Activated CD4-positive, alpha-beta T cell treated with anti-CD3 and anti-CD28 coated beads, Interleukin-2, amount 10 ng/mL, durations not matched to agents 7 days and 5 days (primary cell): ENCODE measurements at regions not wholly inside any gene's neighbourhood (a gene's known extent, or its start where the extent isn't known, plus 50 kb on each side); places are given as distances from the start of the nearest gene placed in this dataset.

Experiments used
- CTCF ChIA-PET: fragments of 350-600 bp; sonication (Branson Sonifier 250); formaldehyde crosslinking; loops from one replicate; lab custom pipeline; 2021; ENCODE audit warnings: antibody characterized with exemption; lab: Charles Lee
- POLR2A ChIA-PET: fragments of 350-600 bp; sonication (Branson Sonifier 250); formaldehyde crosslinking; loops from one replicate; lab custom pipeline; 2021; ENCODE audit warnings: antibody characterized with exemption; lab: Charles Lee
- DNase-seq: peaks from one replicate; pipeline ENCODE4 v3.0.0-alpha.2; 2020
- H3K27ac Mint-ChIP-seq: one replicate; pipeline ENCODE4 v1.8.0; 2021; ENCODE audit warnings: mild to moderate bottlenecking, moderate library complexity, mixed read lengths
- H3K27me3 Mint-ChIP-seq: one replicate; pipeline ENCODE4 v1.8.0; 2021; ENCODE audit warnings: mixed read lengths
- H3K36me3 Mint-ChIP-seq: one replicate; pipeline ENCODE4 v1.8.0; 2021; ENCODE audit warnings: low read depth, mixed read lengths
- H3K4me1 Mint-ChIP-seq: one replicate; pipeline ENCODE4 v1.8.0; 2021; ENCODE audit warnings: mixed read lengths
- H3K4me3 Mint-ChIP-seq: one replicate; pipeline ENCODE4 v1.8.0; 2021; ENCODE audit warnings: mild to moderate bottlenecking, moderate library complexity, mixed read lengths
- H3K9me3 Mint-ChIP-seq: one replicate; pipeline ENCODE4 v1.8.0; 2021; ENCODE audit warnings: mixed read lengths

DNA sequence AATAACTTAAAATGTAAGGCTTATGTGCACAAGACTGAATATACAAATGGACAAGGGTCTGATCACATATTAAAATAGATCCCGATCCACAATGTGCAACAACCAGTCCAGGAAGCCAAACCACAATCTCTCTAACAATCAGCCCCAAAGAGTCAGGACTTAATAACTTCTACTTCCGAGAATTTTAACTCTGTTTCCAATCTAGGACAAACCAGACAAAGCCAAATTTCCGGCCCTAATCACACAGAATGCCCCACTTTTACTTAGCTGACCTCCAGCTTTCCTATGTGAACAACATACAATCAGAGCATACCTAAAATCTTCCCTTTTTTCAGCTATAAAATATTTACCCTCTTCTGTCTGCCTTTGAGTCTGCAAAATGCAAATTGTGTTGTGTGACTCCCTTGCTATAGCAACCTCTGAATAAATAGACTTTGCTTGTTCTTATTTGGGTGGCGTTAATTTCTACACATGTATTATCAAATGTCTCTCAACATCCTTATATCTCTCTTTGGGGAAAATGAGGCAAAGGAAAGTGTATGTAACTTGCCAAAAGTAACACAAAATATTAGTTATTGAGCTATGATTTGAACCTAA lies 381.9 kb upstream of the MC4R start:
- no peaks in the 10 kb centered on the region for H3K9me3 Mint-ChIP-seq
- H3K4me3 Mint-ChIP-seq, result no peak overlapping the region
- CTCF ChIA-PET, result no interaction called here
- H3K27me3 Mint-ChIP-seq, result no peaks in the 10 kb centered on the region
- H3K4me1 Mint-ChIP-seq, result no peaks in the 10 kb centered on the region
- no peak for DNase-seq
- POLR2A ChIA-PET, result no interaction called here
- no peak overlapping the region for H3K27ac Mint-ChIP-seq
- no peaks in the 10 kb centered on the region for H3K36me3 Mint-ChIP-seq

DNA sequence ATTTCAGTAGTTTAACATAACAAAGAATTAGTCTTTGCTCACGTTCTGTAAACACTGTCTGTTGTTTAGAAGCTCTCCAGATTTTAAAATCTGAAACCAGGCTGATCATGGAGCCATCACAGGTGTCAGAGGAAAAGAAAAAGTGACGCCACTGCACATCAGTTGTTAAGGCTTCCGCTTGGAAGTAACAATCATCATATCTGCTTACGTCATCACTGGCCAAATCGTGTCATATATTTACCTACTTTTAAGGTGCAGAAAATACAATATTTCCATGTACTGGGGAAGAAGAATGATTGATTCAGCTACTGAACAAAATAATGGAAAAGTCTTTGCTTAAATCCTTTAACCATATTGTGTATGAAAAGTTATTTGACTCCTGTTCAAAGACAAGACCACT lies 382.6 kb upstream of the MC4R start:
- no peaks in the 10 kb centered on the region for H3K9me3 Mint-ChIP-seq
- H3K27ac Mint-ChIP-seq, result no peak overlapping the region
- CTCF ChIA-PET, result no interaction called here
- no peak for DNase-seq
- no peaks in the 10 kb centered on the region for H3K27me3 Mint-ChIP-seq
- no peaks in the 10 kb centered on the region for H3K36me3 Mint-ChIP-seq
- POLR2A ChIA-PET, result no interaction called here
- H3K4me3 Mint-ChIP-seq, result no peak overlapping the region
- no peaks in the 10 kb centered on the region for H3K4me1 Mint-ChIP-seq

DNA sequence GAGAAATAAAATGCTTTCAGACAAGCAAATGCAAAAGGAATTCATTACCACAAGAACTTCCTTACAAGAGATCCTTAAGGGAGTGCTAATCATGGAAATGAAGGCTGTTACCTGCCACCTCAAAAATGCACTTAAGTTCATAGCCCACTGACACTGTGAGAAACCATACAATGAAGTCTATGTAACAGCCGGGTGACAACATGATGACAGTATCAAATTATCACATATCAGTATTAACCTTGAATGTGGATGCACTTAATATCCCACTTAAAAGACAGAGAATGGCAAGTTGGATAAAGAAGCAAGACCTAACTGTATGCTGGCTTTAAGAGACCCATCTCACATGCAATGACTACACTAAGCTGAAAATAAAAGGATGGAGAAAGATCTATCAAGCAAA lies 403.4 kb upstream of the MC4R start:
- no peak overlapping the region for H3K4me3 Mint-ChIP-seq
- peaks cover 4% of the 10 kb centered on the region for H3K9me3 Mint-ChIP-seq

DNA sequence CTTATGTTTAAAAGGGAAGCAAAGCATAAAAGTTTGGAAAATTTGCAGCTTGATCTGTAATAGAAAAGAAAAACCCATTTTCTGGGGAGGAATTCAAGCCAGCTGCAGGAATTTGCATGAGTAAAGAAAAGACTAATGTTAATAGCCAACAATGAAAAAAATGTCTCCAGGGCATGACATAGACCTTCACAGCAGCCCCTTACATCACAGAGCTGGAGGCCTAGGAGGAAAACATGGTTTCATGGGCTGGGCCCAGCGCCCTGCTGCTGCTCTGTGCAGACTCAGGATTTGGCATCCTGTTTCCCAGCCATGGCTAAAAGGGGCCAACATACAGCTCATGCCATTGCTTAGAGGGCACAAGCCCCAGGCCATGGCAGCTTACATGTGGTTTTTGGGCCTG lies 411.6 kb upstream of the MC4R start:
- Mint-ChIP-seq H3K4me1 (no peaks in the 10 kb centered on the region), H3K9me3 (peaks cover 2% of the 10 kb centered on the region), H3K4me3 (no peak overlapping the region), H3K27ac (no peak overlapping the region), H3K27me3 (no peaks in the 10 kb centered on the region), H3K36me3 (no peaks in the 10 kb centered on the region)
- ChIA-PET CTCF (no interaction called here), POLR2A (no interaction called here)
- no peak for DNase-seq

More for the DNA sequence above, 403.4 kb upstream of the MC4R start:
- Mint-ChIP-seq H3K4me1 (no peaks in the 10 kb centered on the region), H3K27ac (no peak overlapping the region), H3K27me3 (no peaks in the 10 kb centered on the region), H3K36me3 (no peaks in the 10 kb centered on the region)
- ChIA-PET CTCF (no interaction called here), POLR2A (no interaction called here)
- DNase-seq, result no peak

DNA sequence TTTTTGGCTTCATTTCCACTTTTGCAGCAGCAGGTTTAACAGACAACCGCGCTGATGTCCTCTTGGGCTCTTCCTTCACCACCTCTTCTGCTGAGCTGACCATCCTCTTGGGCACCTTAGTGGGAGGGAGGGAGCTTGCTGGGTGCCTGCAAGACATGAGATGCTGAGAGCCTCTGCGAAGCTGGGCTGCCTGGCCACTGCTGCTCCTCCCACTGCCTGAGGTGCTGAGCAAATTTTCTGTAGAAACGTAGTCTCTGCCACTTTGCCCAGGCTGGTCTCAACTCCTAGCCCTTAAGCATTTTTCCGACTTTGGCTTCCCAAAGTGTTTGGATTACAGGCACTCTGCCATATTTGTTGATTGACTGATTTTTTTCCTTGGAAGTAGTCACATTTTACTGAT lies 422.2 kb upstream of the MC4R start:
- DNase-seq, result no peak
- ChIA-PET CTCF (no interaction called here), POLR2A (no interaction called here)
- Mint-ChIP-seq H3K9me3 (peaks cover 4% of the 10 kb centered on the region), H3K4me3 (no peak overlapping the region), H3K27me3 (no peaks in the 10 kb centered on the region), H3K36me3 (no peaks in the 10 kb centered on the region), H3K4me1 (no peaks in the 10 kb centered on the region), H3K27ac (no peak overlapping the region)

DNA sequence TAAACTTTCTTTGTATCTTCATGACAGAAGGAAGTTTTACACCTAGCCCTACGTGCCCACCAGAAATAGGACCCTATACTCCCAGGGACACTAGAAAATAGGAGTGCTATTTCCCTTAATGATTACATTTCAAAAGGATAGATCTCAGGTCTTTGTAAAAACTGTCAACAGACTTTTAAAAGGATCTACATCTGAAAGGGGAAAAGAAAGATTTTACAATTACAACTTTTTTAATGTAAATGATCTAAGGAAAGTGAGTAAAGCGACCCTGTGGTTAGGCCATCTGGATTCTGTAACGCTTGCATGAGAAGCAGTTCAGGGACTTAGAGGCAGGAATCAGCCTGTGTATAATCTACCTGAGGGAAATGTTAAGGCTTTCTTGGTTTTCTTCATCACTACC lies 431.8 kb upstream of the MC4R start:
- H3K36me3 Mint-ChIP-seq, result no peaks in the 10 kb centered on the region
- no peak for DNase-seq
- no peak overlapping the region for H3K4me3 Mint-ChIP-seq
- H3K27ac Mint-ChIP-seq, result no peak overlapping the region
- peaks cover 4% of the 10 kb centered on the region for H3K9me3 Mint-ChIP-seq
- H3K27me3 Mint-ChIP-seq, result no peaks in the 10 kb centered on the region
- no peaks in the 10 kb centered on the region for H3K4me1 Mint-ChIP-seq
- ChIA-PET POLR2A (no interaction called here), CTCF (no interaction called here)

DNA sequence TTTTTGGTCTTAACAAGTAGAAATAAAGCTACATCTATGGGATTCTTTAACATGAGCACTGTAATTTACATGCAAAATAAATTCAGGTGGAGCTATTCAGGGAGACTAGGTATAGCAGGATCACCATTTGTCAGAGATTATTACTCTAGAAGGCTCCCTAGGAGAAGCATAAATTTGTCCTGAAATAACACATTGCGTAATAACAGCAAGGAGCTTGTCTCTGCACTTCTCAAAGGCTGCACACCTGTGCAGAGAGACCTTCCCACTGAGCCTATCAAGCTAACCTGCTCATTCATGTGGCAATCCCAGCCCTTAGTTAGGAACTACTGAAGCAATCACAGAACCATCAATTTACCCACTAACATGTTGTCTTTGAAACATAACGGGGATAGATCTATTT lies 437.4 kb upstream of the MC4R start:
- Mint-ChIP-seq H3K9me3 (no peaks in the 10 kb centered on the region), H3K4me1 (no peaks in the 10 kb centered on the region), H3K27me3 (no peaks in the 10 kb centered on the region), H3K27ac (no peak overlapping the region), H3K4me3 (no peak overlapping the region), H3K36me3 (no peaks in the 10 kb centered on the region)
- CTCF ChIA-PET, result no interaction called here
- DNase-seq, result no peak
- POLR2A ChIA-PET, result no interaction called here

DNA sequence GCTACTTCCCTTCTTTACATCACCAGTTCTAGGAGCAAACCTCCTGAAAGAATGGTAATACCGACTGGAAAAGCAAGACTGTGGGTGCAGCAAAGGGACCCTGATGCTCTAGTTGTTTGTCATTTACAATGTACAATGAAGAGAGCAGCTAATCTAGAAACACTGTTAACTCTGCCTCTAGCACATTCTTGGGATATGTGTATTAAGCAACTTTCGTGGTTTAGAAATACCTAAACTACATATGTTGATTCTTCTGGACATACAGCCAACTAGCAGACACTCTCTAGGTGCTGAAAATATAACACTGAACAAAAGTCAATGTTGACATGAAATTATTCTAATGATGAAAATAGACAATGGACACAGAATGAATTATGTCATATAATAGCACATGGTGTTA lies 440.3 kb upstream of the MC4R start:
- H3K4me3 Mint-ChIP-seq, result no peak overlapping the region
- no peaks in the 10 kb centered on the region for H3K27me3 Mint-ChIP-seq
- CTCF ChIA-PET, result no interaction called here
- H3K36me3 Mint-ChIP-seq, result no peaks in the 10 kb centered on the region
- H3K27ac Mint-ChIP-seq, result no peak overlapping the region
- POLR2A ChIA-PET, result no interaction called here
- no peaks in the 10 kb centered on the region for H3K4me1 Mint-ChIP-seq
- peaks cover under 1% of the 10 kb centered on the region for H3K9me3 Mint-ChIP-seq
- DNase-seq, result no peak

DNA sequence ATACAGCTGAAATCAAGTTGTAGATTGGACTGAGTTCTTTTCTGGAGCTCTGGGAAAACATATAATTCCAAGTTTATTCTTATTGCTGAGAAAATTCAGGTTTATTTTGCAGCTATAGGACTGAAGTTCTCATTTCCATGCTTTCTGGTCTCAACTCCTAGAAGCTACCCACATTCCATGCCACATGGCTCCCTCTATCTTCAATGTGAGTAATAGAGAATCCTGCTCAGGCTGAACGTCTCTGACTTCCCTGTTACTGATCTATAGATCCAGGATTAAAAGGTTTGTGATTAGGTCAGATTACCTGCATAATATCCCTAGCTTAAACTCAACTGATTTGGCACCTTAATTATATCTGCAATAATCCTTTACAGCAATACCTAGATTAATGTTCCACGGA lies 453.8 kb upstream of the MC4R start:
- ChIA-PET CTCF (no interaction called here), POLR2A (no interaction called here)
- Mint-ChIP-seq H3K4me1 (no peaks in the 10 kb centered on the region), H3K27ac (no peak overlapping the region), H3K27me3 (no peaks in the 10 kb centered on the region), H3K36me3 (no peaks in the 10 kb centered on the region), H3K4me3 (no peak overlapping the region), H3K9me3 (no peaks in the 10 kb centered on the region)
- DNase-seq, result no peak

DNA sequence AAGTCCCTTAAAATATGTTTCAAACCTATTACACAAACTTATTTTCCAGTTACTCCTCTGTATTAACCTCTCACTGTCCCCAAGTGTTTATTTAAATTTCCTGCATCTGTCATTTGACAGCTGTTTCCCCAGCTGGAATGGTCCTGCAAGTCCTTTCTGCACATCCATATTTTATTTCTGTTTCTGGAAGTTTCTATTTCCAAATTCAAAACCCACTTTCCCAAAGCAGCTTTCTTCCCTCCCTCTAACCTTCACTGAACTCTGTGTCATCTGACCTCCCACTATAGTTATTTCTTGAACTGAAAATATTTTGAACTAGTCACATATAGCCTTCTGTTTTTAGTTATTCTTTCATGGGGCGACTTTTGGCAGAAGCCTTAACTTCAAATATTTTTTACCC lies 459.4 kb upstream of the MC4R start:
- no peak overlapping the region for H3K4me3 Mint-ChIP-seq
- no peaks in the 10 kb centered on the region for H3K36me3 Mint-ChIP-seq
- ChIA-PET POLR2A (no interaction called here), CTCF (no interaction called here)
- no peak for DNase-seq
- no peaks in the 10 kb centered on the region for H3K9me3 Mint-ChIP-seq
- H3K4me1 Mint-ChIP-seq, result no peaks in the 10 kb centered on the region
- no peak overlapping the region for H3K27ac Mint-ChIP-seq
- no peaks in the 10 kb centered on the region for H3K27me3 Mint-ChIP-seq

DNA sequence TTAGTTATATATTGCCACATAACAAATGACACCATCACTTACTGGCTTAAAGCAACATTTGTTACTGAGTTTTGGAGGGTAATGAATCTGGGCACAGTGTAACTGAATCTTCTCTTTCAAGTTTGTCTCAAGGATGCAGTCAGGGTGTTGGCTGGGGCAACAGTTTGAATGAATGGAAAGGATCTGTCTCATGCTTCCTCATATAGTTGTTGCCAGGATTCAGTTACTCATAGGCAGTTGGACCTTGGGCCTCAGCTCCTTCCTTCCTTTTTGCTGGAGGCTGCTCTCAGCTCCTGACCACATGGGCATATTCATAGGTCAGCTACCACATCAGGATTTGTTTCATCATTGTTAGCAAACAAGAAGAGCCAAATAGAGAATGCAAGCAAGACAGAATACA lies 466.1 kb upstream of the MC4R start:
- no peak overlapping the region for H3K4me3 Mint-ChIP-seq
- no peak for DNase-seq
- CTCF ChIA-PET, result no interaction called here
- H3K9me3 Mint-ChIP-seq, result peaks cover 4% of the 10 kb centered on the region
- H3K27ac Mint-ChIP-seq, result no peak overlapping the region
- no peaks in the 10 kb centered on the region for H3K27me3 Mint-ChIP-seq
- no peaks in the 10 kb centered on the region for H3K36me3 Mint-ChIP-seq
- no peaks in the 10 kb centered on the region for H3K4me1 Mint-ChIP-seq
- POLR2A ChIA-PET, result no interaction called here

DNA sequence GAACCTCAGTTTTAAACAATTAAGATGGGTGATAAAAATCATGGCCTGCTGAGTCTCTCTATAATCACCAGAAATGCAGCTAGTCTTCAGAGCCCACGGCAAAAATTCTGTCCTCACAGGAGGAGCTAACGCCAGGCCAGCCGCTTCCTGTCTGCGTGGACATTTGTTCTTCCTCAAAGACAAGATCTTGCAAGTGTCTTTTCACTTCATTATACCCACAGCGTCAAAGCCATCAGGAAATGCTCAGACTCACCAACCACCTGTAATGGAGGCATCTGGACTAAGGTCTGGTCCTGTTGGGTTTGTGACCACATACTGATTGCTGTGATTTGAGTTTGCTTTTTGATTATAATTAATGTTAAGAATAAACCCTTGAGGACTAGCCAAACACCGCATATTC lies 473.8 kb upstream of the MC4R start:
- Mint-ChIP-seq H3K27ac (no peak overlapping the region), H3K27me3 (no peaks in the 10 kb centered on the region), H3K36me3 (no peaks in the 10 kb centered on the region), H3K9me3 (peaks cover 6% of the 10 kb centered on the region), H3K4me1 (no peaks in the 10 kb centered on the region), H3K4me3 (no peak overlapping the region)
- ChIA-PET POLR2A (no interaction called here), CTCF (no interaction called here)
- DNase-seq, result no peak

DNA sequence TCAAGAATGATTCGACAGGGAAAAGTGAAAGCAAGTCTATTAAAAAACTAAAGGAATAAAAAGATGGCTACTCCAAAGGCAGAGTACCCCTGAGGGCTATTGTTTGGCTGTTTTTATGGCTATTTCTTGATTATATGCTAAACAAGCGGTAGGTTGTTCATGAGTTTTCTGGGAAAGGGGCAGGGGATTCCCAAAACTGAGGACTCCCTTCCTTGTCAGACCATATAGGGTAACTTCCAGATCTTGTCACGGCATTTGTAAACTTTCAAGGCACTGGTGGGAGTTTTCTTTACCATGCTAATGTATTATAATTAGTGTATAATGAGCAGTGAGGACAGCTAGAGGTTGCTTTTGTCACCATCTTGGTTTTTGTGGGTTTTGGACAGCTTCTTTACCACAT lies 474.9 kb upstream of the MC4R start:
- Mint-ChIP-seq H3K36me3 (no peaks in the 10 kb centered on the region), H3K27me3 (no peaks in the 10 kb centered on the region), H3K27ac (no peak overlapping the region), H3K4me1 (no peaks in the 10 kb centered on the region), H3K4me3 (no peak overlapping the region), H3K9me3 (peaks cover 2% of the 10 kb centered on the region)
- ChIA-PET POLR2A (no interaction called here), CTCF (no interaction called here)
- no peak for DNase-seq

DNA sequence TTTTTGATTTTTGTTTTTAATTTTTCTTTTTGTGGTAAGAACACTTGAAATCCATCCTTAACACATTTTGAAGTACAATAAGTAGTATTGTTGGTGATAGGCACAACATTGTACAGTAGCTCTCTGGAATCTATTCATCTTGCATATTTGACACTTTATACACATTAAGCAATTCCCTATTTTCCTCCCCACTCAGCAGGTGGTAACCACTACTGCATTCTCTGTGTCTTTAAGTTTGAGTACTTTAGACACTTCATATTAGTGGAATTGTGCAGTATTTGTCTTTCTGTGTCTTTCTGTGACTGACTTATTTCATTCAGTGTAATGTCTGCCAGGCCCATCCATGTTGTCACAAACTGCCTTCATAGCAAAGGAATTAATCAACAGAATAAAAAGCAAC lies 471.7 kb upstream of the CDH20 start:
- Mint-ChIP-seq H3K4me1 (no peaks in the 10 kb centered on the region), H3K4me3 (no peak overlapping the region), H3K36me3 (no peaks in the 10 kb centered on the region), H3K9me3 (no peaks in the 10 kb centered on the region), H3K27me3 (no peaks in the 10 kb centered on the region), H3K27ac (no peak overlapping the region)
- CTCF ChIA-PET, result no interaction called here
- DNase-seq, result no peak
- POLR2A ChIA-PET, result no interaction called here
